ENCODE measurements at regions not wholly inside any gene's neighbourhood (a gene's known extent, or its start where the extent isn't known, plus 50 kb on each side); places are given as distances from the start of the nearest gene placed in this dataset.

DNA sequence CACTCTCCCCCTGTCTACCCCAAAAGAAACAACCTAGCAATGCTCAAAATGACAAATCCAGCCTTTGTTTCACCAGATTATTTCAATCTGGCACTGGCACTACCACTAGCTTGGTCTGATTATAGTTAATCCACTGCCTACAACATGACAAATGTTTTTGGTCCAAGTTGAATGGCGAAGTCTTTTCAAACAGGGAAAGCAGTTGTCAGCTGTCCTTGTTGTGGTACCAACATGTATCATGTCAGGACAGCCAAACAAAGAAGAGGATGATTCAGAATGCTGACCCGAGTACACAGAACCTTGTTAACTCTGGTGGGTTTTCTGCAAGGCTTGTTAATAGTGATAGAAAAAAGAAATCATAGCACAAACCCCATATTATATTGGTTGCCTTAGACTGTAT is 160.8 kb upstream of the ANK2 start:
- no peak for TF ChIP-seq POLR2A (IDR thresholded peaks at IDR 0.05; ENCODE audit: extremely low read depth, insufficient read length)
- TF ChIP-seq MYC (IDR thresholded peaks at IDR 0.05; ENCODE audit: low read depth, low read length), result no peak
- TF ChIP-seq, protein P1, sequence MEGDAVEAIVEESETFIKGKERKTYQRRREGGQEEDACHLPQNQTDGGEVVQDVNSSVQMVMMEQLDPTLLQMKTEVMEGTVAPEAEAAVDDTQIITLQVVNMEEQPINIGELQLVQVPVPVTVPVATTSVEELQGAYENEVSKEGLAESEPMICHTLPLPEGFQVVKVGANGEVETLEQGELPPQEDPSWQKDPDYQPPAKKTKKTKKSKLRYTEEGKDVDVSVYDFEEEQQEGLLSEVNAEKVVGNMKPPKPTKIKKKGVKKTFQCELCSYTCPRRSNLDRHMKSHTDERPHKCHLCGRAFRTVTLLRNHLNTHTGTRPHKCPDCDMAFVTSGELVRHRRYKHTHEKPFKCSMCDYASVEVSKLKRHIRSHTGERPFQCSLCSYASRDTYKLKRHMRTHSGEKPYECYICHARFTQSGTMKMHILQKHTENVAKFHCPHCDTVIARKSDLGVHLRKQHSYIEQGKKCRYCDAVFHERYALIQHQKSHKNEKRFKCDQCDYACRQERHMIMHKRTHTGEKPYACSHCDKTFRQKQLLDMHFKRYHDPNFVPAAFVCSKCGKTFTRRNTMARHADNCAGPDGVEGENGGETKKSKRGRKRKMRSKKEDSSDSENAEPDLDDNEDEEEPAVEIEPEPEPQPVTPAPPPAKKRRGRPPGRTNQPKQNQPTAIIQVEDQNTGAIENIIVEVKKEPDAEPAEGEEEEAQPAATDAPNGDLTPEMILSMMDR (IDR thresholded peaks at IDR 0.05; ENCODE audit: low read depth, low read length), result no peak
- TF ChIP-seq, protein P2, sequence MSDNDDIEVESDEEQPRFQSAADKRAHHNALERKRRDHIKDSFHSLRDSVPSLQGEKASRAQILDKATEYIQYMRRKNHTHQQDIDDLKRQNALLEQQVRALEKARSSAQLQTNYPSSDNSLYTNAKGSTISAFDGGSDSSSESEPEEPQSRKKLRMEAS (IDR thresholded peaks at IDR 0.05; ENCODE audit: low read depth, low read length), result no peak
- no peak overlapping the region for H3K4me3 ChIP-seq (ENCODE audit: low read depth, low read length)
- no peak for DNase-seq (ENCODE audit: low read depth)

DNA sequence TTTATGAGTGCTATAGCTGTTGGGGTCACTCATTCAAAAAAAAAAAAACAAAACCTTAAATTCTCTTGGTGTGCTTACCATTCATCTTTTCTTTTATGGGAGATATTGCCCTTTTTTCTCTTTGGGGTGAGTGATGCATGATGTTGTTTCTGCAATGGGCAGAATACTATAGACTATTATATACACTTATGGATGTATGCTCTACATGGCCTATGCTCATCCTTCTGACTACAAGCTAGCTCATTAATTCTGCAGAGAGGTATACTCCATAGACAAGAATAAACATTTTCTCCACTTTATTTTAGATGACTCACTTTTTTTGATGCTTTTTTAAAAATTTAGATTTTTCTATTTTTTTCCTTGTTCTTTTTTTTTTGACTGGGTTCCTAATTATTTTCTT is 160.3 kb upstream of the ANK2 start:
- no peak overlapping the region for H3K4me3 ChIP-seq (ENCODE audit: low read depth, low read length)
- no peak for DNase-seq (ENCODE audit: low read depth)
- TF ChIP-seq MYC (IDR thresholded peaks at IDR 0.05; ENCODE audit: low read depth, low read length) (no peak), POLR2A (IDR thresholded peaks at IDR 0.05; ENCODE audit: extremely low read depth, insufficient read length) (no peak)
- TF ChIP-seq, protein P1 (IDR thresholded peaks at IDR 0.05; ENCODE audit: low read depth, low read length), result no peak
- TF ChIP-seq, protein P2 (IDR thresholded peaks at IDR 0.05; ENCODE audit: low read depth, low read length), result no peak

DNA sequence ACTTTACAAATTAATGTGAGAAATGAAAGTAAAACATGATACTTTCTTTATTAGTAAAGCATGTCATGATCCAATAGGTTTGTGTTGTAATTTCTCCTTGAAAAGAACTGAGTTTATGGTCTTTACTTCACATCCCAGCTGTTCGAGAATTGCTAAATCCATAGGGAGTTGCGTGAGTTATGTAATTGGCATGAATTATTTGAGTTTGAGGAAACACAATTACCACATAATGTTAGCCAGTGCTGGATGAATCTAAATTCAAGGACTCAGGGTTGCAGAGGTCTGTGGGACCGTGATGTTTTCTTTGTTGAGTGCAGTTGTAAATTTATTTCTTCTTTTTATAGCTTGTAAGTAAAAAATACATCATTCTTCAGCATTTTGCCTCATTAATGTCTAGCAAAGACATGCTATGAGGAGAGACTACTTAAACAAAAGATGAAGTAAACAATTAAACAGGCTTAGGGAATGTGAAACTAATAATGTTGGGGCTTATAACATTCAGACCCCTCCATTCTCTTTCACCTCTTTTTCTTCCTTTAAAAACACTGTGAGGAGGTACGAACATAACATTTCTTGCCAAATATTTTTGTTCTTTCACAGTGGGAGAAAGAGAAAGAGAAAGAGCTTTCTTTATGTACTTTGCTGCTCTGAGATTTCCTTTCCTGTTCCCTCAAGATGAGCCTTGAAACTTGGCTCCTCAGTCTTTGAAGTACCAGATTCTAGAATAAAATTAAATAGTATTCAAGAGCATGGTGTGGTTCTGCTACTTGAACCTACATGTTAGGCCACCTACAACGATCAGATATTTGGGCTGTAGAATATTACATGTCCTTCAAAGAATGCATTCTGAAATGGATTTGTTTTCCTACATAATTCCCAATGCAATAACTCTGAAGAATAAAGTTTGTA is 159.6 kb upstream of the ANK2 start:
- no peak overlapping the region for H3K4me3 ChIP-seq (ENCODE audit: low read depth, low read length)
- TF ChIP-seq, protein P1 (IDR thresholded peaks at IDR 0.05; ENCODE audit: low read depth, low read length), result no peak
- no peak for TF ChIP-seq POLR2A (IDR thresholded peaks at IDR 0.05; ENCODE audit: extremely low read depth, insufficient read length)
- TF ChIP-seq MYC (IDR thresholded peaks at IDR 0.05; ENCODE audit: low read depth, low read length), result no peak
- TF ChIP-seq, protein P2 (IDR thresholded peaks at IDR 0.05; ENCODE audit: low read depth, low read length), result no peak
- DNase-seq (ENCODE audit: low read depth), result peak; percentile 37

DNA sequence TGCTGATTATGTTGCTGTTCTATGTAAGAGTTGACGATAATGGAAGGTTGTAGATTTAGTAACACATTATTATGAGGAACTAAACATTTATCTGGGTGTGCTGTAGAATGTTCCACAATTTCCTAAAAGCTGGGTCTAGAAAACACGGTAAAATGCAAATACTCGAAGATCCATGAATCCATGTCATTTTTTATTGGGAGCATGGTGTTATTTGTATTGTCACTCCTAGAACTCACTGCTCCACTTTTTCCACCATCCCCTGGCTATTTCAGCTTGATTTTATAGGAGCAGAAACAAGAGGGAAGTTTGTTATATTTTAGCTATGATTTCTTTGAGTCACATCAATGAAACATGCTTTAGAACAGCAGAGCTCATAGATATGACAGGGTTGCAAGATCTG is 155.0 kb upstream of the ANK2 start:
- no peak overlapping the region for H3K4me3 ChIP-seq (ENCODE audit: low read depth, low read length)
- DNase-seq (ENCODE audit: low read depth), result no peak
- TF ChIP-seq, protein P1 (IDR thresholded peaks at IDR 0.05; ENCODE audit: low read depth, low read length), result no peak
- TF ChIP-seq MYC (IDR thresholded peaks at IDR 0.05; ENCODE audit: low read depth, low read length) (no peak), POLR2A (IDR thresholded peaks at IDR 0.05; ENCODE audit: extremely low read depth, insufficient read length) (no peak)
- TF ChIP-seq, protein P2 (IDR thresholded peaks at IDR 0.05; ENCODE audit: low read depth, low read length), result no peak

DNA sequence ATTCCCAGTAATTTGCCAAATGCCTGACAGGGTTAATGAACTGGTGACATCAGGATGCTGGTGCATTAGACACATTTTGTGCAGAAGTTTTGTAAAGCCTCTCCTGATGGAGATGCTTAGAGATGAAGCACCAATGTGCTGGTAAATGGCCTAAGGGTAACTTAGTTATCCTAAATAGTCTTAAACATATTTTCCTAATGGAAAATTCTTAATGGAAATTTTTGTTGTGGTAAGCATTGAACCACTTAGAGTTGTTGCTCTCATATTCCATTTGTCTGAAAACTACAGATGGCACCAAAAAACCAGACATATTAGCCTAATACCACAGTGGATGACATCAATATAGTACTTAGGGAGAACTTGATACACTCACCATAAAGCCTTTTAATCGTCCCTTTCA is 154.5 kb upstream of the ANK2 start:
- TF ChIP-seq, protein P2 (IDR thresholded peaks at IDR 0.05; ENCODE audit: low read depth, low read length), result no peak
- TF ChIP-seq MYC (IDR thresholded peaks at IDR 0.05; ENCODE audit: low read depth, low read length) (no peak), POLR2A (IDR thresholded peaks at IDR 0.05; ENCODE audit: extremely low read depth, insufficient read length) (no peak)
- TF ChIP-seq, protein P1 (IDR thresholded peaks at IDR 0.05; ENCODE audit: low read depth, low read length), result no peak
- no peak for DNase-seq (ENCODE audit: low read depth)
- no peak overlapping the region for H3K4me3 ChIP-seq (ENCODE audit: low read depth, low read length)

Measured in NB4 (cell line).